Stimulated activated CD4-positive, alpha-beta T cell treated with anti-CD3 and anti-CD28 coated beads, Interleukin-2, amount 100 ng/mL, for 48 hours (primary cell): ENCODE measurements at regions not wholly inside any gene's neighbourhood (a gene's known extent, or its start where the extent isn't known, plus 50 kb on each side); places are given as distances from the start of the nearest gene placed in this dataset.

Experiments used
- DNase-seq, 2 donors: peaks; one replicate each; pipeline ENCODE4 v3.0.0-alpha.2; 2020

DNA sequence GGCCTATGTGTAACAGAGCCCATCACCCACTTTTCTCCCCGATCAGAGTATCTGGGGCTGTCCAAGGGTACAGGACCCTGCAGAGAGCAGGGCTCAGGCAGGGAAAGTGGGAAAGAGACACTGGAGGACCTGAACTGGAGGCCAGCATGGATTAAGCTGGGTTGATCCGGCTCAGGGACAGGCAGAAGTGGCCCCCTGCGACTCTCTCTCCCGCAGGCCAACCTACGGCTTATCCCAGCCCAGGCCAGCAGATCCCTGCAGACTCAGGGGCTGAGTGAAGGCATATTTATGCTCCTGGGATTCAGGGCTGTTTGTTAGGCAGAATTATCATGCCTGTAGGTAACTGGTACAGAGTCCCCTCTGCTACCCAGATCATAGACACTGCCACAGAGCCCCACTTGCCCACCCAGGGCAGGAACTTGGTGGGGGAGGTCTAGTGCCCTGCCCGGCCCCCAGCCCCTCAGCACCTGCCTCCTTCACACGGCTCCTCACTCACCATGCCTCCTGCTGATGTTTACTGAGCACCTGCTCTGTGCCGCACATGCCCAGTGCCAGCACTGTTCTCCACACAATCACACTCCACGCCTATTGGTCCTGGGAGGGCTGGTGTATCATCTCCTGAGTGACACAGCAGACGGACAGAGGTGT is 87.3 kb downstream of the ADRA2C start:
- no peak for DNase-seq

DNA sequence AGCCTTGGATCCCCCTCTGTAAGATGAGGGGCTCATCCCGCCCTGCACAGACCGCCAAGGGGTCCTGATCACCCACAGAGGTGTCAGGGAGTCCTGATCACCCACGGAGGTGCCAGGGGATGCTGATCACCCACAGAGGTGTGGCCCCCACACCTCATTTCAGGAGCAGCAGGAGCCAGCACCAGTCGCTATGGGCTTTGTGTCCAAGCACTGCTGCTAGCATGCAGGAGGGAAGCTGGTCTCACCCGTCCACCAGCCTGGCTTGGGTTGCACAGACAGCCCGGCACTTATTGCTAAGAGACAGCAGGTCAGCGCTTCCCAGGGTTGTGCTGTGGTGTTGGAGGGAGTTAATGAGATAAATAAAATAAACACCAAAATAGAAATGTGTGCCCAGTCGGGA is 88.5 kb downstream of the ADRA2C start:
- no peak for DNase-seq

DNA sequence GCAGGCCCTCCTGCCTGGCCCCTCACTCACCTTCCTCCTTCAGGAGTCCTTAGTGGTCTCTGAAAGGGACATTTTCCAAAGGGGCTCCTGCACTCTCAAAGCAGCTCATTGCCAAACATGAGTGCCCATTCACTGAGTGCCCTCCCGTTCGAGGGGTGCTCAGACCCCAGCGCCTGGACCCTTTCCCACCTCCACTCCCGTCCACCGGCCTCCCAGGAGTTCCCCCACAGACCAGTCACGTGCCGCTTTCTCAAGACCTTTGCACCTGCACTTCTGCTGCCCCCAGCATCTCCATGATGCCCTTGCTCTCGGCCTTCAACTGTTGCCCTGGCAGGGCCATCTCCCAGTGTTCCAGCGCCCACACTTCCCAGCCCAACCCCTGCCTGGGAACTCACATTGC is 89.5 kb downstream of the ADRA2C start:
- DNase-seq: no peak

DNA sequence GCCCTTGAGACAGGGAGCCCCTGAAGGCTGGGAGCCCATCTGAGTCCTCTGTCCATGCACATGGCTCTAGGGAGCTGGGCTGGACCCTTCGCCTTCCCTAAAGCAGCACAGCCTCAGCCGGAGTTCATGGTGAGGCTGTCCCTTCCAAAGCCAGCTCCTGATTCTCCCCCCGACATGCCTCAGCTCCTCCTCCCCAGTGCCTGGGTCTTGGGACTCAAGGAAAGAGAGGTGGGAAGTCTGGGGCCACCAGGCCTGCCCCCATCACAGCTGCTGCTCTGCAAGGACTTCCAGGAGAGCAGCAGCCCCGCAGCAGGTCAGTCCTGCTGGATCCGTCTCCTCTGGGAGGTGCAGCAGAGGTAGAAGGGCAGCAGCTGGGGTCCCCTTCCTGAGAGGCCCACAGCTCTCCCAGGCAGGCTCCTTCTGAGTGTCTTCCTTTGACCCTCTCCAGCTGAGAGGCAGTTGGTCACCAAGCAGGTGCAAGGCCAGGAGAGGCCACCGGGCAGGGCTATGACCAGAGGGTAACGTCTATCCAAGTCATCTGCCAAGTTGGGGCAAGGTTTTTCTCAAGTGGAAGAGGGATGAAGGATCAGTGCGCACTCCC is 90.5 kb downstream of the ADRA2C start:
- DNase-seq: no peak

GRCh38 chr4:3857269-3857926 is 91.2 kb downstream of the ADRA2C start:
- DNase-seq: no peak

GRCh38 chr4:3858046-3858730 is 92.0 kb downstream of the ADRA2C start:
- no peak for DNase-seq

DNA sequence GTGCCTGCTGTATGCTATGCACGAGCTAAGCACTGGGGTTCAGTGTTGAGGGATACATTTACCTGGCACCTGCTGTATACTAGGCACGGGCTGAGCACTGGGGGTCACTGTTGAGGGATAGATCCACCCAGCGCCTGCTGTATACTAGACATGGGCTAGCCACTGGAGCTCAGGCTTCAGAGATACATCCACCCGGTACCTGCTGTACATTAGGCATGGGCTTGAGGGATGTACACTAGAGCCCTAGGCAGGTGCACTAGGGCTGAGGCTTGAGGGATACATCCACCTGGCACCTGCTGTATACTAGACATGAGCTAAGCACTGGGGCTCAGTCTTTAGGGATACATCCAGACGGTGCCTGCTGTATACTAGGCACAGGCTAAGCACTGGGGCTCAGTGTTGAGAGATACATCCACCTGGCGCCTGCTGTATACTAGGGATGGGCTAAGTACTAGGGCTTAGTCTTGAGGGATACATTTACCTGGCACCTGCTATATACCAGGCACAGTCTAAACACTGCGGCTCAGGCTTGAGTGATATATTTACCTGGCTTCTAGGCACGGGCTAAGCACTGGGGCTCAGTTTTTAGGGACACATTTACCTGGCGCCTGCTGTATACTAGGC is 92.7 kb downstream of the ADRA2C start:
- no peak for DNase-seq

DNA sequence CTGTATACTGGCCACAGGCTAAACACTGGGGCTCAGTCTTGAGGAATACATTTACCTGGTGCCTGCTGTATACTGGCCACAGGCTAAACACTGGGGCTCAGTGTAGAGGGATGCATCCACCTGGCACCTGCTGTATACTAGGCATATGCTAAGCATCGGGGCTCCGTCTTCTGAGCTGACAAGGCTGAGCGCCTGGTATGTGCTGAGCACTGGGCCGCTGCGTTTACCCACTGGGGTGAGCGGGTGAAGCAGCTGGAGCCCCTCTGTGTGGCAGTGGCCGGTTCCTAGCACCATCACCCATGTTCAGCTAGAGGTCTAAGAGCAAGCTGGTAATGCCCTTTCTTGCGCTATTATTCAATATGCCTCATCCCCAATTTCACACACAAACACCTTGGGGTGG is 93.4 kb downstream of the ADRA2C start:
- no peak for DNase-seq

- no peak for DNase-seq
These were observed 94.1 kb downstream of the ADRA2C start for GRCh38 chr4:3860061-3860912.

DNA sequence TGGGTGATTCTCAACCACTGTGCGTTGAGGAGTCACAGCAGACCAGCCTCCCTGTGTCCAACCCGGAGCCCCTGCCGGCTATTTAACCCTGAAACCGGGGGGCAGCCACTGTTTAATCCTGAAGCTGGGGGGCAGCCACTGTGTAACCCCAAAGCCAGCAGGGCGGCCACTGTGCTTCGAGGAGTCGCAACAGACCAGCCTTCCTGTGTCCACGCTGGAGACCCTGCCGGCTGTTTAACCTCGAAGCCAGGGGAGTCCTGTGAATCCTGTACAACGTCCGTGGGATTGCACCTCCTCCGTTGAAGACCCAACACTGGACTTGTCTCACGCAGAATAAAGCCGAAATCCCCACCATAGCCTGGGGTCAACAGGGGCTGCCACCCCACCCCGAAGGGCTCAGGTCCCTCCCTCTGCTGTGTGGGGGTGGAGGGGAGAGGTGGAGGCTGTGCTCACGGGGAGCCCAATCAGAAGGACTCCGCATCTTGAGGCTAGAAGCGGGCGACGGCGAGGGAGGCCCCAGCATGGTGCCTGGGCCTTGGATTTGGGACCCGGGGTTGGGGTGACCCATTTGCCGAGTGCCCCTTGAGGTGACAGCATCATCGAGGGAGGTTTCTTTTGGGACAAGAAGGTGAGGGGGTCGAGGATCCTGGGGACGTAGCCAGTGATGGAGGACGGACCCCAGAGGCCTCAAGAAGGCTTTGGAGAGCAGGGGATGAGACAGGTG is 94.9 kb downstream of the ADRA2C start:
- no peak for DNase-seq

GRCh38 chr4:3861720-3862639 is 95.8 kb downstream of the ADRA2C start:
- DNase-seq: no peak

GRCh38 chr4:3862640-3863420 is 96.6 kb downstream of the ADRA2C start:
- DNase-seq: no peak

DNA sequence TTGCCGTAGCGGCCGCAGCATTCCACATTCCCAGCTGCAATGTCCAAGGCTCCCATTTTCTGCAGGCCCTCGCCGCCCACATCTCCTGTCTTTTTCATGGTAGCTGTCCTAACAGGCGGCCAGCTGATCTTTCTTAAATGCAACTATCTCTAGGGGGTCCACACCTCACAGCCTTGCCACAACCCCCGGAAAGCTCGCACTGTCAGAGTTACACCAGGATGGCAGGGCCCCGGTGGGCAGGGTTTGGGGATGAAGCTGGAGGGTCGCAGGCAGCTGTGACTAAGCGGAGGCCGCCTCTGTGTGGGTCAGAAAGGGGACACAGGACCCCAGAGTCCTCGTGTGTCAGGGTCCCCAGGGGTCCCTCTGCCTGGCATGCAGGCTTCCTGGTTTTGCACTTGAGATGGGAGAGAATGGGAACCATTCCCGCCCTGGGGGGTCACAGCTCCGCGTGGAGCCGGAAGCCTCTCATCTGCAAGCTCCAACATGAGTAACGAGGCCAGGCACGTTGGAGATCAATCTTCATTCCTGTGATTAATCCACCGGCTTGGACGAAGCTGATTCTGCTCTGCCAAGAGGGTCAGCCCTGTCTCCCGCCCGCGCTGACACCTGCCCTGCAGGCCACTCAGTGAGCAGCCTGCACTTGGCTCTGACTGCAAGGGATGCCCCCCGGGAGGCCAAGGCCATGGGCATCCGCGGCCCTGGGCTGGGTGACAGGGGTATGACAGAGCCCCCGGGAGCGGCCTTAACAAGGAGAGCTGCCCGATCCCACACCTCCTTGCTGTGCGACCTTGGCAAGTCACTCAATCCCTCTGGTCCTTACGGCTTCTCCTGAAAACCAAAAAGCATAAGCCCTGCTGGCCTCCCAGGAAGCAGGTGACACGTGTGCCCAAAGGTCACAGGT is 97.9 kb downstream of the ADRA2C start:
- no peak for DNase-seq

GRCh38 chr4:3864742-3865721 is 98.8 kb downstream of the ADRA2C start:
- DNase-seq: no peak

DNA sequence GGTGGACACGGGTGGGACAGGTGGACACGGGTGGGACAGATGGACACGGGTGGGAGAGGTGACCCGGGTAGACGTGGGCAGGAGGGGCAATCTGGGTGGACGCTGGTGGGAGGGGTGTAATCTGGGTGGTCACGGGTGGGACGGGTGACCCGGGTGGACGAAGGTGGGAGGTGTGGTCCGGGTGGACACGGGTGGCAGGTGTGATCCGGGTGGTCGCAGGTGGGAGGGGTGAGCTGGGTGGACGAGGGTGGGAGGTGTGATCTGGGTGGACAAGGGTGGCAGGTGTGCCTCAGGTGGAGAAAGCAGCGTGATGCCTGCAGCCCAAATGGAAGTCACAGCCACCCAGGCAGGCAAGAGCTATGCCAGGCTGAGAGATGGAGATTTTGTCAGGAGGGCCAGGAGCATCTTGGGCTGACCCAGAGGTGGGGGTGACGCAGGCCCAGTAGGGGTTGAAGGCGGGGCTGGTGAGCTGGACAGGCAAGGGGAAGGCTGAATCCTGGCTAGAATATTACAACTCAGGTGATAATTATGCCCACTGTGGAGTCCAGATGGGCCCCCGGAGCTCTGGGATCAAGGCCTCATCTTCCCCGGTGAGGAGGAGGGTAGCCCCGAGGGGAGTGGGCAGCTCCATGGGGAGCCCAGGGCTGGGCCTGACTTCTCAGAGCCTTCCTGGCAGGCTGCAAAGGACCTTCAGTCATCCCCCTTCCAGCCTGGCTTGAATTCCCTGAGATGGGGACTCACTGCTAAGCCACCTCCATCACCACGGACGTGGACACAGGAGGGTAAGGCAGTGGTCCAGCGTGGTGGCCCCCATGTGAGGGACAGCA is 100.0 kb downstream of the ADRA2C start:
- no peak for DNase-seq

DNA sequence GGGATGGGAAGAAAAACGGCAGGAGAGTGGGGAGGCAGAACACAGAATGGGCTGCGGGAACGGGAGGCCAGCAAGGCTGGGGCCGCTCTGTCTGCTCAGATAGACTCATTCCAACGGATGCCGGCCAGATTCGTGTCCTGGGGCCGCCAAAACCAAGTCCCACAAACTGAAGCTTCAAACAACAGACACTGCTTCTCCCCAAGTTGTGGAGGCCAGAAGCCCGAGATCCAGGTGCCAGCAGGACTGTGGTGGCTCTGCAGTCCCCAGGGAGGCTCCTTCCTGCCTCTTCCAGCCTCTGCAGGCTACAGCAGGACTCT is 100.6 kb downstream of the ADRA2C start:
- DNase-seq: no peak
